RCC 7860 (cell line): ENCODE measurements at regions not wholly inside any gene's neighbourhood (a gene's known extent, or its start where the extent isn't known, plus 50 kb on each side); places are given as distances from the start of the nearest gene placed in this dataset.
A peak's percentile ranks its signal among the peaks of the same experiment; 100 is the strongest.

Source experiments
- DNase-seq: peaks from one replicate; pipeline ENCODE4 v3.0.0-alpha.2; 2015; ENCODE audit warnings: low spot score
- FAIRE-seq: peaks from 2 replicates; lab custom pipeline; 2012; peaks lifted over from hg19 to GRCh38; lab: Jason Lieb, UNC

GRCh38 chr15:66941791-66942190 is 123.6 kb upstream of the SMAD3 start:
- no peak for FAIRE-seq
- DNase-seq = no peak

GRCh38 chr15:66942649-66943390 is 122.6 kb upstream of the SMAD3 start:
- FAIRE-seq (no peak), DNase-seq (no peak)

GRCh38 chr15:66943456-66944095 is 121.8 kb upstream of the SMAD3 start:
- DNase-seq (no peak), FAIRE-seq (no peak)

- no peak for DNase-seq
- FAIRE-seq = no peak
Measured at GRCh38 chr15:66944121-66944520, 121.3 kb upstream of the SMAD3 start.

GRCh38 chr15:66945286-66945685 is 120.1 kb upstream of the SMAD3 start:
- DNase-seq (no peak), FAIRE-seq (no peak)

GRCh38 chr15:66945842-66946241 is 119.6 kb upstream of the SMAD3 start:
- DNase-seq (no peak), FAIRE-seq (no peak)

GRCh38 chr15:66946578-66947164 is 118.7 kb upstream of the SMAD3 start:
- FAIRE-seq = peak; percentile 78
- DNase-seq = peak; percentile 59

- no peak for FAIRE-seq
Measured at GRCh38 chr15:66947471-66947870, 117.9 kb upstream of the SMAD3 start.

GRCh38 chr15:66948294-66948693 is 117.1 kb upstream of the SMAD3 start:
- peak; percentile 70 for DNase-seq
- no peak for FAIRE-seq

More at GRCh38 chr15:66947471-66947870, 117.9 kb upstream of the SMAD3 start:
- DNase-seq = no peak

GRCh38 chr15:66950114-66950513 is 115.3 kb upstream of the SMAD3 start:
- FAIRE-seq (no peak), DNase-seq (no peak)

- peak; percentile 88 for FAIRE-seq
Measured at GRCh38 chr15:66951531-66952320, 113.7 kb upstream of the SMAD3 start.

GRCh38 chr15:66952756-66953522 is 112.5 kb upstream of the SMAD3 start:
- FAIRE-seq (no peak), DNase-seq (peak; percentile 7)

More at GRCh38 chr15:66951531-66952320, 113.7 kb upstream of the SMAD3 start:
- DNase-seq = peak; percentile 62

- no peak for FAIRE-seq
Measured at GRCh38 chr15:66953523-66954229, 111.7 kb upstream of the SMAD3 start.

GRCh38 chr15:66954601-66955000 is 110.8 kb upstream of the SMAD3 start:
- FAIRE-seq (no peak), DNase-seq (no peak)

More at GRCh38 chr15:66953523-66954229, 111.7 kb upstream of the SMAD3 start:
- DNase-seq = no peak

- FAIRE-seq (no peak), DNase-seq (no peak)
Measured at GRCh38 chr15:66955001-66955516, 110.3 kb upstream of the SMAD3 start.

- FAIRE-seq = peak; percentile 56
- DNase-seq = peak; percentile 80
Measured at GRCh38 chr15:66955871-66956585, 109.4 kb upstream of the SMAD3 start.

- DNase-seq = no peak
- no peak for FAIRE-seq
Measured at GRCh38 chr15:66956672-66957430, 108.6 kb upstream of the SMAD3 start.

- FAIRE-seq (no peak), DNase-seq (no peak)
Measured at GRCh38 chr15:66957431-66957720, 108.0 kb upstream of the SMAD3 start.
